GM19324 (cell line): ENCODE measurements at regions not wholly inside any gene's neighbourhood (a gene's known extent, or its start where the extent isn't known, plus 50 kb on each side); places are given as distances from the start of the nearest gene placed in this dataset.

Source experiments
- ATAC-seq: cut with Tn5 transposase; IDR thresholded peaks from one replicate; pipeline ENCODE4 v1.9.1; 2021; ENCODE audit warnings: mild to moderate bottlenecking, moderate library complexity; ENCODE audit not compliant: unreplicated experiment, low FRiP score

DNA sequence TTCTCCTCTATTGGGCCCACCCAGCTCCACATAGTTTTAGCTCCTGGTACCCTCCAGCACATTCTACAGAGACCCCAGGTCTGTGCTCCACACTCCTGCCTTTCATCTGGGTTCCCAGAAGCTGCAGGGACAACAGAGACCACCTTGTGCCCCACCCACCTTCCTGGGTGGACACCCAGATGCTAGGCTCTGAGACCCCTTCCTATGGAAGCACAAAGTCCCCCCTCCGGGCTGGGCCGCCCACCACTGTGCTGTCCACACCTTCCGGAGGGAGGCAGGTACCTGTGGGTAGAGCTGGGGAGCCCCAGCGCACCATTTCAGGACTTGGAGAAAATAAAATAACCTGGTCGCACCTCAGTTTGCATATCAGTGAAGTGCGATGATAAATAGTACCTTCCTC lies 224.9 kb upstream of the FOXF1 start:
- no peak for ATAC-seq

- ATAC-seq: no peak
These were observed 224.1 kb upstream of the FOXF1 start for GRCh38 chr16:86285938-86286921.

DNA sequence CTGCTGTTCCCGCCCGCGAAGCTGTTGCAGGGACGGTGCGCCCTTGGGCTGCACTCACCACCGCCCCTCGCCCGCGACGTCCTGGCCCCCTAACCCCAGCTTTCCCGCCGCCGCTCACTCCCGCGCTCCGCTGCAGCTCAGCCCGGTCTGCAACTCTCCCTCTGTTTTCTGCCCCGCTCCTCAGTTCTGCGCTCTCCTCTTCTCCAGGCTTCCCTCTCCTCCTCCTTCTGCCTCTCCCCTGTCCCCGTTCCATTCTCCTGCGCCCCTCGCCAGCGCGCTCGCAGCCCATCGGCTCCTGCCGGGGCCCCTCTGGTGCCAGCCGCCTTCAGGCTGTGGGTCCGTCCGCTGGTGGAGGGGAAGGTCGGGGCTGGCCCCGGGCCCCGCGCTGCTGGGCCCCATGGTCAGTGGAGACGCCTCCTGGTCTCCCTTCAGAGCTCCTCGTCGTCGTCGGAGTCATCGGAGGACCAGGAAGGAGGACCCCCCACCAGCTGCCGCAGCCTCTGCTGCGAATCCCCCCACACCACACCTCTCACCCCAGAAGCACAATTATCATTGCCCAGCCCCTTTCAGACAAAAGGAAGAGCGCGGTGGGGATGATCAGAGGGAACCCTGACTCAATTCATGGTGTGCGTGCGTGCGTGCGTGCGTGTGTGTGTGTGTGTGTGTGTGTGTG lies 223.2 kb upstream of the FOXF1 start:
- no peak for ATAC-seq

- no peak for ATAC-seq
These were observed 222.6 kb upstream of the FOXF1 start for GRCh38 chr16:86287664-86288201.

GRCh38 chr16:86288716-86289294 lies 221.5 kb upstream of the FOXF1 start:
- no peak for ATAC-seq

DNA sequence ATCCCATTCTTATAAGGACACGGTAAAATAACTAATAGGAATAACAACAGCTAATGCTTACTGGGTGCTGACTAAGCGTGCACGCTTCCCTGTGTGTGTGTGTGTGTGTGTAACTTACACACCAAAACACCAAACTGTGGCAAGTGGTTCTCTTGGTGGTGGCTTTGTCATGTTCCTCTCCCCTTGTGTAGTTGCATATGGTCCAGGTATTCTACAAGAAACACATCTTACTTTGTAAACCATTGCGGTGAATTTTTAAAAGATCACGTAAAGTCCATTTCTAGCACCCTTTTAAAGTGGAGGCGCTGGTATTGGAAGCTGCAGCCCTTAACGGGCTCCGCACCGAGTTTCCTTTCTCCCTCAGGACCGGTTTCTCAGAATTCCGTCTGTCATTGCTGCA lies 221.0 kb upstream of the FOXF1 start:
- no peak for ATAC-seq

GRCh38 chr16:86289907-86290306 lies 220.4 kb upstream of the FOXF1 start:
- ATAC-seq: no peak

DNA sequence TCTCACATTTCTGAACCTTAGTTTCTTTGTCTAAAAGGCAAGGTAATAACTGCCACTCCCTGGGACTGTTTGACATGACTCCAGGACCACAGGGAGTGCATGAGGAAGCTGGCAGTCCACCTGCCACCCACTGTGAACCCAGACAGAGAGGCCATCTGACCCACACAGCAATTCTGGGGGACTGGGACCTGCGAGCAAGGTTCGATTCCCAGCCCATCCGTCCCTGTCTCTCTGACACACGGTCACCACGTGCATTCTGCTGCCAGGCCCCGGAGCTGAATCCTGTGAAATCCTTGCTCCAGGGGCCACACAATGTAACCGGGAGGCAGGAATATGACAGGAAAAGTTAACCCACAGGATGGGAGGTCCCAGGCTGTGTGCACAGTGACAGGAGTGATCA lies 218.8 kb upstream of the FOXF1 start:
- ATAC-seq: no peak

DNA sequence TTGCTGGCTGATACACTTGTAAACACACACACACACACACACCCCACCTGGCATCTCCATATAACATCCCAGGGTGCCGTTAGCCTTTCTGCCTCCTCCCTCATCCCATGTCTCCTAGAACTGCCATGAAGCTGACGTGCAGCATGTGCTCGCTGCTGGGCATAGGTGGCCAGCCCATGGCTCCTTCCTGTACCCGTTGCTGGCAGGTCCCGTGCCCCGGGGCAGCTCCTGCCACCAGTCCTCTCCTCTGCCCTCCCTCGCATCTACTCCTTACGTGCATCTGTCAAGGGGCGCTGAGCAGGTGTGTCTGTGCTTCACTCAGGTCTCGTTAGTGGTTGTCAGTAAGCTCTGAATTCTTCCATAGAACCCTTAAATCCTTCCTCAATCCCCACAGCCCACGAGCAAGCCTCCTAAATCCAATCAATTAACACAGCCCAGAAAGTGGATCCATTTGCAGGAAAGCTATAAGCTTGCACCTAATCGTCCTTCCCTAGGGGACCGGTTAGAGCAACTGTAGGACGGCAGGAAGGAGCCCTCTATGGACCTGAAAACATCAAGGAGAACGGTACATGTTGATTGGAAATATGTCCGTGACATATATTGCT lies 218.1 kb upstream of the FOXF1 start:
- no peak for ATAC-seq

- ATAC-seq: no peak
These were observed 217.4 kb upstream of the FOXF1 start for GRCh38 chr16:86292942-86293341.

- no peak for ATAC-seq
These were observed 216.4 kb upstream of the FOXF1 start for GRCh38 chr16:86293906-86294305.

GRCh38 chr16:86294535-86295196 lies 215.7 kb upstream of the FOXF1 start:
- ATAC-seq: no peak

- ATAC-seq: no peak
These were observed 214.1 kb upstream of the FOXF1 start for GRCh38 chr16:86296256-86296655.

DNA sequence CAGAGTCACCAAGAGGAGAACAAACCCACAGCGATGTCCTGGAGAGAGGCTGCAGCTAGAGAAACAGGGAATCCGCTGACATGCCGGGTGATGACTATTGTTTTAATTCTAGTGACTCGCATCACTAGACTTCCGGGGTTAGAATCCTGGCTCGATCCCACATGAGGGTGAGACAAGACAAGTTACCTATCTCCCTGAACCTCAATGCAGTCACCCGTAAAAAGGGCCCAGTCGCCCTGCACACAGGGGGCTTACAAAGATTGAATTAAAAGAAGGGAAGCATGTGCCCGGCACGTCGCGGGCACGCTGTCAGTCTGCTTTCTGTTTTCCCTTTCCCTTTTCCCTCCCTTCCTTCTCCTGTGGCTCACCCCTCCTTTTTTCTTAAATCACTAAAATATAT lies 212.9 kb upstream of the FOXF1 start:
- ATAC-seq: no peak

GRCh38 chr16:86297866-86298757 lies 212.2 kb upstream of the FOXF1 start:
- no peak for ATAC-seq

GRCh38 chr16:86298758-86299134 lies 211.6 kb upstream of the FOXF1 start:
- ATAC-seq: no peak

- ATAC-seq: no peak
These were observed 210.3 kb upstream of the FOXF1 start for GRCh38 chr16:86299882-86300610.

DNA sequence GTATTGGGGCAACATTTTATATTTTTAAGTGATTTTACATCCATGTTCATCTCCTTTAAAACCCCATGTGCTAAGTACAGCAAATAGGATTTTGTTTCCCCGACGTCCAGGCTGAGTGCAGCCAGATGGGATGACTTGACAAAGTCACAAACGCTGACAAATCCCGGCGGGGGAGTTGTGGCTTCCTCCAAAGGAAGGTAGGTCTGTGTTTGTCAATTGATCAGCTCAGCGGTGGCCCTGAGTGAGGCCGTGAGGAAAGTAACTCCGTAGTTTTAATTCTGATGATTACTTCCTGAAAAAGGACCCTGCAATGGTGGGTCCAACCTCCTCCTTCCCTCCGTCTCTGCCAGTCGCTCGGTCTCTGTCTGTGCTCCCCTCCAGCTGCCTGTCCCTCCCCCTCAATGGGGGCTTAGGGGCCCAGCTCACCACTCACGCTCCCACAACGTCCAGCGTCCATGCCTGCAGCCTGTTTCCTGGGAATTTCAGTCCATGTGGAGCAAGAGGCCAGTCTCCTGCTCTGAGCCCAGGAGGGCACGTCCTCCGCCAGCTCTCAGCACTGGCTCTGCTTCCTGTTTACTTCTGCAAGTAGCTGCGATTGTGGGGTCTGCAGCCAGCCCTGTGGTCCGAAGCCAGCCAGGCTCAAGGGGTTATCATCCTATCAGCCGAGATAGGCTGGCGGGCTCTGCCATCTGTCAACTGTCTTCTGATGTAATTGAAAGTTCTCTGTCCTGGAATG lies 209.4 kb upstream of the FOXF1 start:
- no peak for ATAC-seq
